DND-41 (cell line): ENCODE measurements at regions not wholly inside any gene's neighbourhood (a gene's known extent, or its start where the extent isn't known, plus 50 kb on each side); places are given as distances from the start of the nearest gene placed in this dataset.

Experiments
- ATAC-seq: fragments of 200-7000 bp; cut with Tn5 transposase; 3 replicates; pipeline ENCODE4 v1.9.1; 2021; ENCODE audit warnings: low read depth; ENCODE audit not compliant: insufficient read depth
- DNase-seq: peaks from one replicate; pipeline ENCODE4 v3.0.0-alpha.2; 2020
- H2AFZ ChIP-seq: 2 replicates; pipeline ENCODE4 v1.6.0; 2012; ENCODE audit warnings: low read depth, low read length
- H3K27ac ChIP-seq: 2 replicates; pipeline ENCODE4 v1.5.1; 2012; ENCODE audit warnings: low read length, inconsistent platforms
- H3K27me3 ChIP-seq: fragments of 200-600 bp; sonication (generic); 2 replicates; pipeline ENCODE4 v1.6.0; 2012; ENCODE audit warnings: low read length, mild to moderate bottlenecking, inconsistent platforms; ENCODE audit not compliant: insufficient read depth, poor library complexity
- H3K36me3 ChIP-seq: 2 replicates; pipeline ENCODE4 v1.5.1; 2012; ENCODE audit warnings: low read length, inconsistent platforms; ENCODE audit not compliant: insufficient read depth
- H3K4me1 ChIP-seq: 2 replicates; pipeline ENCODE4 v1.5.1; 2012; ENCODE audit warnings: mild to moderate bottlenecking, low read length; ENCODE audit not compliant: insufficient read depth
- H3K4me2 ChIP-seq: 2 replicates; pipeline ENCODE4 v1.6.0; 2012; ENCODE audit warnings: mild to moderate bottlenecking, moderate library complexity, low read length, inconsistent platforms; ENCODE audit not compliant: insufficient read depth
- H3K4me3 ChIP-seq, 2 experiments: fragments of 200-600 bp in 1 of 2; shearing (Covaris generic) in 1 of 2; 2 replicates each; pipeline ENCODE4 v1.5.1; 2012 to 2016; ENCODE audit warnings: inconsistent platforms in 2 of 2, low read length in 2 of 2, mild to moderate bottlenecking in 2 of 2, low read depth in 1 of 2, moderate library complexity in 1 of 2
- H3K79me2 ChIP-seq: 2 replicates; pipeline ENCODE4 v1.6.0; 2012; ENCODE audit warnings: low read length, inconsistent platforms; ENCODE audit not compliant: insufficient read depth
- H3K9ac ChIP-seq: 2 replicates; pipeline ENCODE4 v1.6.0; 2012; ENCODE audit warnings: low read depth, mild to moderate bottlenecking, inconsistent platforms, low read length, moderate library complexity
- H3K9me3 ChIP-seq: 2 replicates; pipeline ENCODE4 v1.5.1; 2012; ENCODE audit warnings: low read length, moderate library complexity, mild to moderate bottlenecking, inconsistent platforms; ENCODE audit not compliant: insufficient read depth, severe bottlenecking
- H4K20me1 ChIP-seq: 2 replicates; pipeline ENCODE4 v1.6.0; 2012; ENCODE audit warnings: low read length; ENCODE audit not compliant: insufficient read depth
- CTCF ChIP-seq: IDR thresholded peaks from 2 replicates; pipeline ENCODE4 v1.5.1; 2012; ENCODE audit warnings: borderline replicate concordance, low read length, moderate library complexity, mild to moderate bottlenecking; ENCODE audit not compliant: poor library complexity, severe bottlenecking; ENCODE audit errors: extremely low read depth
- EZH2 ChIP-seq: IDR thresholded peaks from 3 replicates; pipeline ENCODE4 v1.6.1; 2012; ENCODE audit warnings: borderline replicate concordance, low read depth, mild to moderate bottlenecking, moderate library complexity, low read length, inconsistent platforms; ENCODE audit not compliant: severe bottlenecking

- Histone ChIP-seq H3K4me1 (no peaks in the 10 kb centered on the region), H4K20me1 (no peaks in the 10 kb centered on the region), H3K36me3 (no peaks in the 10 kb centered on the region), H3K4me2 (no peak overlapping the region), H2AFZ (no peak overlapping the region), H3K27ac (no peak overlapping the region), H3K27me3 (no peaks in the 10 kb centered on the region), H3K9me3 (peaks cover 19% of the 10 kb centered on the region), H3K4me3 (no peak overlapping the region), H3K9ac (no peak overlapping the region), H3K79me2 (no peaks in the 10 kb centered on the region)
- TF ChIP-seq CTCF (no peak), EZH2 (no peak)
- DNase-seq (no peak), ATAC-seq (no peak)
Observed at GRCh38 chr9:129513282-129513681, 107.6 kb downstream of the C9orf50 start.

- H3K4me3 ChIP-seq, result no peak overlapping the region
- no peaks in the 10 kb centered on the region for H3K4me1 ChIP-seq
- no peaks in the 10 kb centered on the region for H3K79me2 ChIP-seq
- peaks cover 19% of the 10 kb centered on the region for H3K9me3 ChIP-seq
- H3K27ac ChIP-seq, result no peak overlapping the region
- ATAC-seq, result no peak
- no peak overlapping the region for H3K9ac ChIP-seq
- no peak for DNase-seq
- no peak overlapping the region for H3K4me2 ChIP-seq
- TF ChIP-seq CTCF, result no peak
- no peak for TF ChIP-seq EZH2
- no peaks in the 10 kb centered on the region for H3K27me3 ChIP-seq
- H4K20me1 ChIP-seq, result no peaks in the 10 kb centered on the region
- no peaks in the 10 kb centered on the region for H3K36me3 ChIP-seq
- H2AFZ ChIP-seq, result no peak overlapping the region
Observed at GRCh38 chr9:129511285-129511900, 109.5 kb downstream of the C9orf50 start.

- no peak overlapping the region for H3K9ac ChIP-seq
- no peak overlapping the region for H3K27ac ChIP-seq
- H4K20me1 ChIP-seq, result no peaks in the 10 kb centered on the region
- H3K27me3 ChIP-seq, result no peaks in the 10 kb centered on the region
- TF ChIP-seq EZH2 (no peak), CTCF (no peak)
- H3K9me3 ChIP-seq, result peaks cover 14% of the 10 kb centered on the region
- no peak overlapping the region for H3K4me3 ChIP-seq
- no peaks in the 10 kb centered on the region for H3K79me2 ChIP-seq
- no peaks in the 10 kb centered on the region for H3K4me1 ChIP-seq
- no peaks in the 10 kb centered on the region for H3K36me3 ChIP-seq
- no peak for ATAC-seq
- DNase-seq, result no peak
- H2AFZ ChIP-seq, result no peak overlapping the region
- H3K4me2 ChIP-seq, result no peak overlapping the region
Observed at GRCh38 chr9:129509533-129509928, 111.4 kb downstream of the C9orf50 start.

GRCh38 chr9:129507805-129508204, 113.1 kb downstream of the C9orf50 start:
- no peak for DNase-seq
- no peak overlapping the region for H3K4me2 ChIP-seq
- H3K9me3 ChIP-seq, result no peaks in the 10 kb centered on the region
- H3K4me3 ChIP-seq, result no peak overlapping the region
- H2AFZ ChIP-seq, result no peak overlapping the region
- H3K36me3 ChIP-seq, result no peaks in the 10 kb centered on the region
- no peak overlapping the region for H3K27ac ChIP-seq
- TF ChIP-seq EZH2 (no peak), CTCF (no peak)
- no peaks in the 10 kb centered on the region for H3K4me1 ChIP-seq
- no peak overlapping the region for H3K9ac ChIP-seq
- no peak for ATAC-seq
- no peaks in the 10 kb centered on the region for H3K79me2 ChIP-seq
- H3K27me3 ChIP-seq, result no peaks in the 10 kb centered on the region
- no peaks in the 10 kb centered on the region for H4K20me1 ChIP-seq
